ENCODE measurements at regions not wholly inside any gene's neighbourhood (a gene's known extent, or its start where the extent isn't known, plus 50 kb on each side); places are given as distances from the start of the nearest gene placed in this dataset.

DNA sequence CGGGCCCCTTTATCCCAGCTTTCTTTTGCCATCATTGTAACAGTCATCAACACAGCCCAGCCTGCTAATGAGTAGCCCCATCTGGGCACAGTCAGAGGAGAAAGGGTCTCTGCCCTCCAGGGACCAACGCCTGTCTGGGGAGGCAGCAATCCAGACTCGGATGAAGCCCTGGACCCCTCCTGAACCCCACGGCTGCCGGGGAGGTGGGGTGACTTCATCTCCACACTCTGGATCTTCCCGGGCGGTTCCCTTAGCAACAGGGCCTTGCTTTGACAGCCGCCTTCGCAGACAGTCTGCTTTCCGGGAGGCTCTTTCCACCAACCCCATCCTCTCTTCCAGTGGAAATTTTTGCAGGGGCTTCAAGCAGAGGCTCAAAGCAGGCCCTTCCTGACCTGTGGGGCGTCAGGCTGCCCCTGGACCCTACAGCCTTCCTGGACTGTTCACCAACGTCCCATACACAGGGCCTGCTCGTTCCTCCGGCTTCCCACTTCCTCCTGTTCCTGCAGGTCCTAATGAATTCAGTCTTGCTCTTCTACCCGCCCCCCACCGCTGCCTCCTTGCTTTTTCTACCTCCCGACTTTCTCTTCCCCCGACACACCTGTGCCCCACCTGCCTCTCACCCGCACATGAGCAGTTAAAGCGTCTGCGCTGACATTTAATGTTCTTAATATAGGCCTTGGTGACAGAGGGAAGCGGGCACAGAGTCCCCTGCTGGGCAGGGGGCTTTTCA lies 161.7 kb upstream of the MVB12B start:
- H3K27me3 ChIP-seq (replicated peaks in 1 of 4; ENCODE audit: control insufficient read depth in 3 of 4, extremely low read depth in 1 of 4, insufficient read depth in 3 of 4, low read length in 3 of 4) = peaks cover 0 to 2% (median 0%) of the 10 kb centered on the region in 4 experiments; a peak in 1 of 7 replicates
- H3K79me2 ChIP-seq (ENCODE audit: control insufficient read depth in 1 of 2, insufficient read depth in 2 of 2, low read length in 2 of 2) = no peaks in the 10 kb centered on the region
- CTCF ChIA-PET (ENCODE audit: partially characterized antibody) = no interaction called here
- no peaks in the 10 kb centered on the region for H3K9me3 ChIP-seq (ENCODE audit: insufficient read depth in 2 of 2, low read depth in 1 of 2, low read length in 1 of 2)
- no peak overlapping the region for H3K4me2 ChIP-seq (ENCODE audit: insufficient read depth in 1 of 2, low read depth in 2 of 2, low read length in 2 of 2)
- H4K20me1 ChIP-seq (replicated peaks in 1 of 2; ENCODE audit: control insufficient read depth in 1 of 2, insufficient read depth in 2 of 2, low read length in 2 of 2) = no peaks in the 10 kb centered on the region
- H3K4ac ChIP-seq (replicated peaks; ENCODE audit: insufficient read length, low read depth, low read length) = no peak overlapping the region
- H4K8ac ChIP-seq (ENCODE audit: extremely low read depth, insufficient read depth, low read length) = no peak overlapping the region; the same call in 1 of the 2 replicates
- no peak overlapping the region for H2BK12ac ChIP-seq (ENCODE audit: low read depth, low read length)
- H2BK20ac ChIP-seq (ENCODE audit: low read length) = no peak overlapping the region
- POLR2A ChIA-PET (ENCODE audit: partially characterized antibody) = no interaction called here
- TF ChIP-seq TBP (IDR thresholded peaks at IDR 0.05; ENCODE audit: low read depth, low read length) = no peak
- TF ChIP-seq POU5F1 (IDR thresholded peaks at IDR 0.05; ENCODE audit: low read depth, low read length) = no peak
- TF ChIP-seq CHD1 (IDR thresholded peaks at IDR 0.05; ENCODE audit: low read depth, low read length) = no peak
- TF ChIP-seq RBBP5 (IDR thresholded peaks at IDR 0.05; ENCODE audit: borderline replicate concordance, low read depth, low read length) = no peak
- TF ChIP-seq TAF7 (optimal IDR thresholded peaks at IDR 0.05; ENCODE audit: borderline replicate concordance, low read depth, low read length) = no peak
- TF ChIP-seq RFX5 (IDR thresholded peaks at IDR 0.05; ENCODE audit: borderline replicate concordance, low read depth, low read length) = no peak
- TF ChIP-seq CBX5 (IDR thresholded peaks at IDR 0.05; ENCODE audit: low read depth, low read length) = no peak
- TF ChIP-seq SP4 (IDR thresholded peaks at IDR 0.05; ENCODE audit: low read length) = no peak
- H2BK15ac ChIP-seq (ENCODE audit: low read length) = no peak overlapping the region
- H4K5ac ChIP-seq (ENCODE audit: insufficient read length, low read depth, low read length) = no peak overlapping the region
- H2AFZ ChIP-seq (ENCODE audit: low read length) = no peak overlapping the region
- H3K23me2 ChIP-seq (ENCODE audit: low read depth, low read length) = no peaks in the 10 kb centered on the region
- no peak overlapping the region for H3K23ac ChIP-seq (ENCODE audit: insufficient read length)
- no peak overlapping the region for H2BK120ac ChIP-seq (replicated peaks; ENCODE audit: low read depth, low read length)
- H3K4me3 ChIP-seq (ENCODE audit: extremely low read depth in 1 of 4, insufficient read depth in 2 of 4, low read depth in 3 of 4, low read length in 4 of 4) = no peak overlapping the region
- H3K79me1 ChIP-seq (ENCODE audit: low read depth, low read length) = no peaks in the 10 kb centered on the region
- H3K36me3 ChIP-seq (ENCODE audit: control insufficient read depth in 2 of 4, insufficient read depth in 4 of 4, low read length in 3 of 4) = no peaks in the 10 kb centered on the region
- no peak overlapping the region for H2BK5ac ChIP-seq (ENCODE audit: low read depth, low read length)
- H3K18ac ChIP-seq (ENCODE audit: extremely low read depth, low read length) = no peak overlapping the region
- no peak overlapping the region for H3K56ac ChIP-seq (replicated peaks; ENCODE audit: insufficient read length, low read depth, low read length)
- H3K9ac ChIP-seq (replicated peaks in 1 of 4; ENCODE audit: extremely low read depth in 1 of 4, low read depth in 3 of 4, low read length in 3 of 4) = no peak overlapping the region; a peak in 1 of 7 replicates
- H3K4me1 ChIP-seq (replicated peaks in 1 of 4; ENCODE audit: control insufficient read depth in 3 of 4, insufficient read depth in 4 of 4, low read length in 3 of 4) = peaks cover 0 to 9% (median 0%) of the 10 kb centered on the region in 4 experiments; a peak in 1 of 7 replicates
- 81% methylated on average over 21 of the region's 22 CpGs; no CpG with 5 or more reads in 1 of the 2 experiments for WGBS, 2 experiments (ENCODE audit: extremely low coverage in 1 of 2, insufficient coverage in 1 of 2, insufficient read length in 1 of 2, insufficient replicate concordance in 2 of 2, low coverage in 1 of 2, low lambda C conversion rate in 2 of 2, missing lambda C conversion rate in 1 of 2)
- peak in 1 of 2 experiments; percentile 37 for DNase-seq (ENCODE audit: low read depth in 1 of 2, low spot score in 2 of 2)
- no peak overlapping the region for H3K14ac ChIP-seq (ENCODE audit: insufficient read length)
- H3K27ac ChIP-seq (ENCODE audit: low read depth, low read length) = no peak overlapping the region
- H2AK5ac ChIP-seq (ENCODE audit: low read depth, low read length) = no peak overlapping the region
- no peak overlapping the region for H4K91ac ChIP-seq (replicated peaks; ENCODE audit: insufficient read length, low read length)
- FAIRE-seq = no peak
